ENCODE measurements at regions not wholly inside any gene's neighbourhood (a gene's known extent, or its start where the extent isn't known, plus 50 kb on each side); places are given as distances from the start of the nearest gene placed in this dataset.

DNA sequence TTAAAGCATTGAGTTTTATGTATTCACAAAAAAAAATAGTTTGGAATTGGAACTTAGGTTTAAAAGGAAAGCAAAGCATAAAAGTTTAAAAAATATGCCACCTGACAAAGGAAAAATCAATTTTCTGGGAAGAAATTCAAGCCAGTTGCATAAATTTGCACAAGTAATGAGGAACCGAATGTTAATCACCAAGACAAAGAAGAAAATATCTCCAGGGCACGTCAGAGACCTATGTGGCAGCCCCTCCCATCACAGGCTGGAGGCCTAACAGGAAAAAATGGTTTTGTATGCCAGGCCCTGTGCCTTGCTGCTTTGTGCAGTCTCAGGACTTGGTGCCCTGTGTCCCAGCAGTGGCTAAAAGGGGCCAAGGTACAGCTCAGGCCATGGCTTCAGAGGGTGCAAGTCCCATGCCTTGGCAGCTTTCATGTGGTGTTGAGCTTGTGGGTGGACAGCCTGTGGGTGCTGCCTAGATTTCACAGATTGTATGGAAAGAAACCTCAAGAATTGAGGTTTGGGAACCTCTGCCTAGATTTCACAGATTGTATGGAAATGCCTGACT lies 767.2 kb upstream of the SLC10A2 start:
- no peak for DNase-seq

DNA sequence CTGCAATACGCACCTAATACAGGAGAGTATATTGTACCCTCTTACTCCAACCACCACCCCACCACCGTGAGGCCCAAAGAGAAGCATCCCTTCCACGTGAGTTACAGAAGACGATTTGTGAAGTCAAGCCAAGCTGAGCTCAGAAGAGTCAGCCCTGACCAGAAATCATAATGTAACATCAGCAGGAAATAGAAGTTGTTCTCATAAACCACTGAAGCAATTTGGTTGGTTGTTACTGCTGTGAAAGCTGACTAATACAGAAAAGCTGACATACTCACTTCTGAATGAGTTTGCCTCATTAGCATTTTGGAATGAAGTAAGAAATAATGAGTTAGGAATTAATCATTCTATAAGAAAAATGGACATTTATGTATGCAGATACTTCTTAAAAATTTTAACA lies 749.4 kb upstream of the SLC10A2 start:
- peak; percentile 39 for DNase-seq

DNA sequence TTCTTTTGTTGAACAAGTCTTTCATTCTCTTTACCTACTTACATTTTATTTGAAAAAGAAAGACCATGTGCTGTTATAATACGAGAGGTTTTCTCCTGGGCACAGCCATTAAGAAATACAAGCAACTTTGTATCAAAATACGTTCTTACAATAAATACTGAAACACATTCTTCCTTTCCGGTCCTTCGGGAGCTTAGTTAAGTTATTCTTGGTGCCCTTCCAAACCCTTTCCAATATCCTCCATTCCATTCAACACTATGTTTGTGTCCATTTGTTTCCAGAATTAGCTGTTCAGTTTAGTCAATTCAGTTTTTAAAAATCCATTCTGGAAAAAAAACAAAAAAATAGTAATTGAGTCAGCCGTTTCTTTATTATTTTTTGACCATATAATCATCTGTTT lies 746.8 kb upstream of the SLC10A2 start:
- no peak for DNase-seq

GRCh38 chr13:103812558-103812957 lies 746.3 kb upstream of the SLC10A2 start:
- DNase-seq, result no peak

DNA sequence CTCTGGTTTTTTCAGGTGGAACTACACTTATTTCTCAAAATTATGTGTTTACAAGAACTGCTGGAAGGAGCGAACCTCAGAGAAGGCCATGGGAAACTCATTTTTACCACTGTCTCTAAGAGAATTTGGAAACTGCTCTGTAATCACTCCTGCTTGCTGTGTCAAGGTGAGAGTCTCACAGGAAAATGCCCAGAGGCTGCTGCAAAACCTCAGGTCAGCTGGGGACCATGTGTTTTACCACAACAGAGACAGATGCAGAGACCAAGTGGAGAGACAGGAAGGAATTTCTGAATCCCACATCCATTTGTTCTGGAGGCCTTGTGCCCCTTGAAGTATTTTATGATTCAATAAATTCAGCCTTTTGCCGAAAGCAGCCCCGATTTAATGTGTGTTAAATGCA lies 743.8 kb upstream of the SLC10A2 start:
- DNase-seq, result no peak

DNA sequence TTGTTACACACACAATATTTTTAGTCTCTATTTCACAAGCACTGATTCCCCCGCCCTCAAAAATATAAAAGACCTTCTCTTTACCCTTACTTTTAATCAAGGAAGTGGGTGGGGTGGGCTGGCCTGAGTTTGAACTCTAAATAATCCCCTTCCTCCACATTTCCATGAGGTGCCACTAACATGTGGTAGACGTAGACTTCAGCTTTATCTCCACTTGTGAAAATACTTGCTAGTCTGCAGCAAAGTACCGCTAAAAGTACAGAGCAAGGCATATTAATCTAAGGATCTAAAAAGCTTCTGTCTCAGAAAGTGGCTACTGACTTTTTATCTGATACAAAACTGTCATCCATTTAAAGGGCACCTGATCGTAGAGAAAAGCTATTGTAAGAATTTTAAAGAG lies 739.6 kb upstream of the SLC10A2 start:
- no peak for DNase-seq

GRCh38 chr13:103803349-103803748 lies 737.1 kb upstream of the SLC10A2 start:
- no peak for DNase-seq

DNA sequence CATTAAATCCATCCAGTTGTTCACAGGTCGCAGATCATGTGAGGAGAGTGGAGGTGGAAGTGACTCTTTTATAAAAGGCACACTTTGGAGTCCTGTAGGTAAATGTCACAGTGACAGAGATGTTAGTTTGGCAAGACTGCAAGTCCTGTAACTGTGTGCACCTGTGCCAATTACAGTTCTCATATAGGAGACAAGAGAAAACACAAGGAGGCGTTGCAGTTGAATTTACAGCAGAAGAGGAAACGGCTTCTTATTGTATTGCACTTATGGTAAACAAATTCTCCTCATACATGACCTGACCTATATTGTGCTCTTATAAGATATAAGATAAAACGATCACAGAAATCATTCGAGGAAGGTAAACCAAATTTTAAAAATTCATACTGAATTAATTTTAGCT lies 732.8 kb upstream of the SLC10A2 start:
- no peak for DNase-seq

DNA sequence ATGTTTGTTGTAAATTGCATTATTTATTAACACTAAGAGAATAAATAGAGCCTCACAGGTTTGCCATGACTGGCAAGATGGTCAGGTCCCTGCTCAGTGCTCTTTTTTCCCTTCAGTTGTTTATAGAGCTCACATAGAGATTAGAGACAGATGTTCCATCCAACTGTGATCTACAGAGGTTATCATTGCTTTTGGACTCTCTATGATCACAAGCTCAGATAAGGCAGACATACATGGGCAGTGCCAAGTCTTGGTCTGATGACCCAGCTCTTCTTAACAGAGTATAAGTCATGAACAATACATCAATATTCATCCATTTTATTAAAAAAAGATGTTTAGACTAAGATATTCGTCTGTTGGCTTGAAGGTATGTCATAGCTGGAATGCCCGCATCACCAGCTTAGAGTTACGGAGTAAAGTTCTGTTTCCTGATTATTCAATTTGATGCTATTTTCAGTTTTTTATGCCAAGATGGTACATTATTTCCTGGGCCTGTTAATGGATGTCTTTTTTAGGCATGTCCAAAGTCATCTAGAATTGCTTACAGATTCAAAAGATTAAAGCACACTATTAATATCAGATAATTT lies 729.8 kb upstream of the SLC10A2 start:
- no peak for DNase-seq

DNA sequence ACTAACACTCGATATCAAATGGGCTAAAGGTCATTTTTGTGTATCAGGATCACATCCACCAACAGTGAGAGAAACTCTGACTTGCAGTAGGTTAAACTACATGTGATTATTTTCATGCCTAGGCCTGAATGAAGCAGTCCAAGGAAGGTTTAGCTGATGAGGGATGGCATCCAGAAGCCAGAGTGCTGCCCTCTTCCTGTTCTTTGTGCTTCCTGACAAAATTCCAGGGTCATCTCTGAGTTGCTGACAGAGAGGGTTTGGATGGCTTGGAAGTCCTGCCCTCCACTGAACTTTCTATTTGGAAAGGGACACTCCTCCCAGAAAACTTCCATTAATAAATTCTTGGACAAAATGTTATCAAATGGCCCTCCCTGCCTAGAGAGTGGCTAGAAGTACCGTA lies 728.3 kb upstream of the SLC10A2 start:
- no peak for DNase-seq

GRCh38 chr13:103788061-103788652 lies 721.9 kb upstream of the SLC10A2 start:
- no peak for DNase-seq

GRCh38 chr13:103772576-103772975 lies 706.4 kb upstream of the SLC10A2 start:
- no peak for DNase-seq

GRCh38 chr13:103762523-103762922 lies 696.3 kb upstream of the SLC10A2 start:
- no peak for DNase-seq

GRCh38 chr13:103759361-103759760 lies 693.1 kb upstream of the SLC10A2 start:
- no peak for DNase-seq

DNA sequence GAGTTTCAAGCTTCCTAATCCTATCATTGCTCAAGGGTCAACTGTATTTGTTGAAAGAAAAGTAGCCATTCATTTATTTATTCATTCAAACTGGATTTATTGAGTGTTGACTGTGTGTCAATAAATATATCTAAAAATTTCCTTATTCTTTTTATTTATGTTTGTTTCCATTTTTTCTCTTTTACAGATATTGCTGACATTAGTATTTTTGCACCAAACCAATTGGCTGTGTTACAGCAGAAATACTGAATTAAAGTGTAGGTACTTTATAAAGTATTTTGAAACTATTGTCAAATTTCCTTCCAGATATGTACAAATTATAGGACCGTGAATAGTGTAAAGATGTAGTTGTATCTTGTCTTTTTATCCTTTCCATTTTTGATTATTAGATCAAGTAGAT lies 692.0 kb upstream of the SLC10A2 start:
- no peak for DNase-seq

DNA sequence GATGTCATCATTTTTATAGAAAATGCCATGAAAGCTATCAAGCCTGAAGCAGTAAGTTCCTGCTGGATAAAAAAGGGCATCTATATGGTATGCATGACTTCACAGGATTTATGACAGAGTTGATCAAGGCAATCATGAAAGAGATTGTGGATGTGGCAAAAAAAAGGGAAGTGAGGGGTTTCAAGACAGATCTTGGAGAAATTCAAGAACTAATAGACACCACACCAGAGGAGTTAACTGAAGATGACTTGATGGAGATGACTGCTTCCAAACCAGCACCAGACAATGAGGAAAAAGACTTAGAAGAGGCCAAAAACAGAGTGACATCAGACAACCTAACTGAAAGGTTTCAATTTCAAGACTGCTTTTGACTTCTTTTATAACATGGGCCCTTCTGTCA lies 691.1 kb upstream of the SLC10A2 start:
- no peak for DNase-seq

- no peak for DNase-seq
Observed at GRCh38 chr13:103754783-103755182, 688.6 kb upstream of the SLC10A2 start.

DNA sequence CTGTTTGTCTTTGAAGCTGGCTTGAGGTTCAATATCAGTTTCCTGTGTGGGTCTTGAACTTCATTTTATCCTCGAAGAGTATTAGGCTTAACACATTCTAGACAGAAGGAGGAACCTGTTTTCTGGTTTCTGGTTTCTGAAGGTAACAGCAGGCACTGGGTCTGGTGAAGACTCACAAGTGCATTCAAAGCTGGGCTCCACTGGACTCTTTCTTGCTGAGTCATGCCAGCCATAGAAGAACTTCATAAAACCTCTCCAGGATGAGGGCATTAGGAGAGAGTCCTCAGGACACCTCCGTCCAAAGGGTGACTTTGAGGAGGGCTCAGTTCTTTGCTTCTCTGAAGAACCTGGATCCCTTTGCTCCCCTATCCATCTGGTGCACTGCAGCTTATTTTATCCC lies 668.6 kb upstream of the SLC10A2 start:
- no peak for DNase-seq

DNA sequence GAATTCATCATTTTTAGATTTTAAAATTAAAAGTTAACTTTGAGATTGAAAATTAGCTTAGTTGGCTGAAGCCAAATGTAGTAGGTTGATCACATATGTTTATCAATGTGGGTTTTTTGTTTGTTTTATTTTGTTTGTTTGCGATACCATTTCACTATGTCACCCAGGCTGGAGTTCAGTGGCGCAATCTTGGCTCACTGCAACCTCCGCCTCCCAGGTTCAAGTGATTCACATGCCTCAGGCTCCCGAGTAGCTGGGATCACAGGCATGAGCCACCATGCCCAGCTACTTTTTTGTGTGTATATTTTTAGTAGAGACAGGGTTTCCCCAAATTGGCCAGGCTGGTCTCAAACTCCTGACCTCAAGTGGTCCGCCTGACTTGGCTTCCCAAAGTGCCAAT lies 665.7 kb upstream of the SLC10A2 start:
- no peak for DNase-seq

DNA sequence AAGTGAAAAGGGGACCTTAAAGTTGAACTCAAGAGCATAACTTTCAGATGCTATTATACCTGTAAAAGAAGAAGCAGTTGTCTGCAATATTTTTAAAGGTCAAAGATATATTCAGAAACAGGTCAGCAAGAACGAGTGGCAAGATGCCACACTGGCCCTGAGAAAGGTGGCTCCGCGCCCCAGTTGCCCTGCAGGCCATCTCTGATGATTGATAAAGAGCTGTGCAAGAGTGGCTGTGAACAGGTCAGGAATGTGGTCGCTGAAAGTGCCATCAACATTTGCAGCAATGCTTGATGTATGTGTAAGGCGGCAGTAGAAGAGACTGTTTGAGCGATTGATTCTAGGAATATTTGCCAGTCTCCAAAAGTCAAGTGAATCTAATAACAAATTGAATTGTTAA lies 664.2 kb upstream of the SLC10A2 start:
- no peak for DNase-seq

- no peak for DNase-seq
Observed at GRCh38 chr13:103726808-103727207, 660.6 kb upstream of the SLC10A2 start.

- DNase-seq, result no peak
Observed at GRCh38 chr13:103716718-103717117, 650.5 kb upstream of the SLC10A2 start.

DNA sequence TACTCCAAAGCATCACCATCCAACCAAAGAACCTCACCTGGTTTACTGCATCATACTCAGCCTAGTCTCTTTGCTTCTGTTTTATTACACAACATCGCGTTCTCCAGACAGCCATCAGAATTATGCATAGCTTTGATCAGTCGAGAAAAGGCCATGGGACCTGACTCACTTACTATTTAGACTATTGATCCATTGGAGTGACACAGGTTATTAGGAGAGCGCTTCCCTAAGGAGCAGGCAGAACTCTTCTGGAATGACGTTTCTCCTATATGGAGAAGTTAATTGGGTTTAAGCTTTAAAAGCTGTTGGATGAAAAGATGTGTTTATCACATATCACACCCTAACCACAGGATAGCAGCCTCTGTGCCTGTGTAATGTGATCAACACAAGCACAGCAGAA lies 649.1 kb upstream of the SLC10A2 start:
- no peak for DNase-seq

DNA sequence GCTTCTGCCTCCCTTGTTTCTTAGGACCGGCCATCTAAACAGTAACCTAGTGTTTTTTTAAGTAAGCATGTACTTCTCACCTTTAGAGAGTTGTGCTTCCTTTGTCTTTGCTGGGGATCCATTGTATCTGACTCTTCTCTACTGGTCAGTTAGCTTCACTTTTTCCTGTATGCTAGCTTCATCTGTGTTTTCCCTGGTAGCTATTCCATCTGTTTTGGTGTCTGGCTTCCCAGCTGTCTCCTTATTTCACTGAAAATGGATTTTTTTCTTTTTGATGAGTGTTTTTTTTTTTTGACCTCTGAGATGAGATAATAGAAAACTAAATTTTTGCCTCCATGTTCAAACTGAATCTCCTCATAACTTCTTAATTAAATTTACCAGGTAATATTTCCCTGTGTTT lies 637.0 kb upstream of the SLC10A2 start:
- no peak for DNase-seq

DNA sequence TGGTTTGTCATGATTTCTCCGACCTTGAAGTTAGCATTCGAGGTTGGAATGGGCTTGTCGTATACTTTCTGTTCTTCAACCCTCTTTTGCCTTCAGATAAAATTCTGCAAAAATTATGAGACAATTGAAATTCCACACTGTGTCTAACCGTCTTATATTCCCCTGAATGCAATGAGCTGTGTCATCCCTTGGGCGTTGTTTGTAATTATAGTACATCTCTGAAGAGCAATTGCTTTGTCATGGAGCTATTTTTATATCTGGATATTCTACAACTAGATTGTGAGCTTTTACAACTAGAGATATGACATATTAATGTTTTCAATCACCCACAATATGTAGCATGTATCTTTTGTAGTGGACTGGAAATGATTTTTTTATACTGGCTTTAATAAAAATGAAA lies 631.8 kb upstream of the SLC10A2 start:
- DNase-seq, result no peak

Data from fibroblast of skin of abdomen (primary cell).